LNCAP (cell line): ENCODE measurements at regions not wholly inside any gene's neighbourhood (a gene's known extent, or its start where the extent isn't known, plus 50 kb on each side); places are given as distances from the start of the nearest gene placed in this dataset.

ENCODE experiments used
- TF ChIP-seq, protein P1 (sequence below): fragments of 450-650 bp; IDR thresholded peaks from 2 replicates; pipeline ENCODE4 v1.5.1; 2017; ENCODE audit warnings: mild to moderate bottlenecking

DNA sequence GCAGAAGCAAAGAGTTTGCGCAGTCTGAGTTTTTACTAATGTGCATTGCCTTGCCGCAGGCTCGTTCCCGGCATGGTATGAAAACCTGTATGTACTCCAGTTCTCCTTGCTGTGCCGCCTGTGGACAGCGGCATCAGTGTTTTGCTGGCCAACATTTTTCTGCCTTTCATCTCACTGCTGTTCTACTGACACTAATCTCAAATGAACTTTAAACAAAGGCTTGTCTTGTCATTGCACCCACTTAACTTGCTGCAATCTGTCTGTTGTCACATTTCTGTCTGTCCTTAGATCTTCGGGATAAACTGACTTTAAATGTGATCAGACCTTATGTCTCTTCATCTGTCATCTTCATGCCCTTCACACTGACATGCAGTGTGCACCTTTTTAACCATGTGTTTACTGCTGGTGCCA is 71.7 kb upstream of the ZNRF2 start:
- TF ChIP-seq, protein P1, sequence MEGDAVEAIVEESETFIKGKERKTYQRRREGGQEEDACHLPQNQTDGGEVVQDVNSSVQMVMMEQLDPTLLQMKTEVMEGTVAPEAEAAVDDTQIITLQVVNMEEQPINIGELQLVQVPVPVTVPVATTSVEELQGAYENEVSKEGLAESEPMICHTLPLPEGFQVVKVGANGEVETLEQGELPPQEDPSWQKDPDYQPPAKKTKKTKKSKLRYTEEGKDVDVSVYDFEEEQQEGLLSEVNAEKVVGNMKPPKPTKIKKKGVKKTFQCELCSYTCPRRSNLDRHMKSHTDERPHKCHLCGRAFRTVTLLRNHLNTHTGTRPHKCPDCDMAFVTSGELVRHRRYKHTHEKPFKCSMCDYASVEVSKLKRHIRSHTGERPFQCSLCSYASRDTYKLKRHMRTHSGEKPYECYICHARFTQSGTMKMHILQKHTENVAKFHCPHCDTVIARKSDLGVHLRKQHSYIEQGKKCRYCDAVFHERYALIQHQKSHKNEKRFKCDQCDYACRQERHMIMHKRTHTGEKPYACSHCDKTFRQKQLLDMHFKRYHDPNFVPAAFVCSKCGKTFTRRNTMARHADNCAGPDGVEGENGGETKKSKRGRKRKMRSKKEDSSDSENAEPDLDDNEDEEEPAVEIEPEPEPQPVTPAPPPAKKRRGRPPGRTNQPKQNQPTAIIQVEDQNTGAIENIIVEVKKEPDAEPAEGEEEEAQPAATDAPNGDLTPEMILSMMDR = no peak

DNA sequence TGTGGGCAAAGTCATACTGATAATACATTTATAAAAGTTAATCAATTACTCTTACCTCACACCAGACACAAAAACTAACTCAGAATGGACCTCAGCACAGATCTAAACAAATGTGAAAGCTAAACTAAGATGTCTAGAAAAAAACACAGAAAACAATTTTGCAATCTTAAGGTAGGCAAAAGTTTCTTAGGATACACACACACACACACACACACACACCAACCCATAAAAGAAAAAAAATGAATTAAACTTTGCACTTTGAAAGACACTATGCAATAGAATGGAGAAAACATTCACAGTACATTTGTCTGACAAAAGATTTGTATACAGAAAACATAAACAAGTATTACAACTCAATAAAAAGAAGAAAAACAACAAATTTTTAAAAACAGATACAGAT is 70.8 kb upstream of the ZNRF2 start:
- TF ChIP-seq, protein P1 = no peak

DNA sequence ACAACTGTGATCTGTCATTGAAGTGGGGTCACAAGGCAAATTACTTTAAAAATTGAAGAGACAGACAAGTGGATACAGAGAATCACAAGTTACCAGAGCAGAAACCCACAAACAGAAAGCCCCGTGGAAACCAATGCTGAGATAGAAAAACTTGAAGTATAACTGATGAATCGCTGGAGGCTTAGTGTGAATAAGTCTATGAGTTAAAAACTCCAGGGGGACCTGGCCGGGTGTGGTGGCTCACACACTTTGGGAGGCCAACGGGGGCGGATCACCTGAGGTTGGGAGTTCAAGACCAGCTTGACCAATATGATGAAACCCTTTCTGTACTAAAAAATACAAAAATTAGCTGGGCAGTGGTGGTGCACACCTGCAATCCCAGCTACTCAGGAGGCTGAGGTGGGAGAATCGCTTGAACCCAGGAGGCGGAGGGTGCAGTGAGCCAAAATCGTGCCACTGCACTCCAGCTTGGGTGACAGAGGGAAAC is 69.7 kb upstream of the ZNRF2 start:
- TF ChIP-seq, protein P1 = no peak

DNA sequence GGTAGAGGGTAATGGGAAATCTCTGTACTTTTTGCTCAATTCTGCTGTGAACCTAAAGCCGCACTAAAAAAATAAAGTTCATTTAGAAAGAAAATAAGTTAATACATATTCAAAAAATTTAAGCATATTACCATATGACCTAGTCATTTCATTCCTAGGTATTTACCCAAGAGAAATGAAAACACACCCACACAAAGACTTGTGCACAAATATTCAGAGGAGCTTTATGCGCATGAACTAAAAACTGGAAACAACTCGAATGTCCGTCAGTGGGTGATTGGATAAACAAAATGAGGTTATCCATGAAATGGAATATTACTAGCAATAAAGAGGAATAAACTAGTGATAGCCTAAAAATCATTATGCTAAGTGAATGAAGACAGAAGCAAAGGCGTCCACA is 62.6 kb upstream of the ZNRF2 start:
- TF ChIP-seq, protein P1 = no peak

DNA sequence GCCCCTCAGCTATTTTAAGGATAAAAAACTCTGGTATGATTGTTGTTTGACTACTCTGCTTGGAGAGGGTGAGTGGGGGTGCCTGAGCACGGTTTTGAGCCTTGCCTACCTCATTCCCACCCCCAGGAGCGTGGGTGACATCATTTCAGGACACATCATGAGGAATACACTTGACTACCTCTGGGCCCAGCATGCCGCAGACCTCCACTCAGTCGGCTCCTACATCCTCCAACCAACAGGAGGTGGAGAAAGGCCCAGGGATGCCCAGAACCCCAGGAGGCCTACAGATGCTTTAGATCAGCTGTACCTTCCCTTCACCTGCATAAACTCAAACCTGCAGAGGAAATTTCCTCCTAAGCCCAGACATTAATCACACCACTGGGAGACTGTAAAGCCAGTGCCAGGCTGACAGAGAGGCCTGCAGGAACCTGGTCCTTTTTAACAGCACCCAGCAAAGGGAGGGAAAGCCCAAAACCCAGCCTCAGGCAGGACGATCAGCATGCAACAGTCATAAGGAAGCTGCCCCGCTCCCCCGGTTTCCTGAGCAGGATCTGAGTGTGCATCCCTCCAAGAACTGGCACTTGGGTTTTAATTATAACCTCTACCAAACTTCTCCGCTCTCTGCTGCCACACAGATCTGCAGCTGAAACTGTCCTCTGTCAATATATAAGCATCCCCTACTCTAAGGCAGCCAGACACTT is 61.7 kb upstream of the ZNRF2 start:
- TF ChIP-seq, protein P1 = no peak

DNA sequence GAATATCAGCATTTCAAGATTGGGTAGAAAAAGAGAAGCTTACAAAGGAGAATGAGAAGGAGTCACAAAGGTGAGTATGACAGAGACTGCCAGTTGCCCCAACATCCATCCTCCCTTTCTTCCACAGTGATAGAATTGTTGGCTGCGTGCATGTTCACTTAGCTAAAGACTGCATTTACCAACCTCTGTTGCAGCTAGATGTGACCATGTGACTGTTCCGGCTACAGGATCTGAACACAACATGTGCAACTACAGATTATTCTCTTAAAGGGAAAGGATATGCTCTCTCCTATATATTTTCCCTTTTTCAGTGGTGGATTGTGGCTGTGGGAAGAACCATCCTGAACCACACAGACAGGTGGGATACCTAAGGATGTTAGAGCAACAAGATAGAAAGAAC is 60.5 kb upstream of the ZNRF2 start:
- TF ChIP-seq, protein P1 = no peak

DNA sequence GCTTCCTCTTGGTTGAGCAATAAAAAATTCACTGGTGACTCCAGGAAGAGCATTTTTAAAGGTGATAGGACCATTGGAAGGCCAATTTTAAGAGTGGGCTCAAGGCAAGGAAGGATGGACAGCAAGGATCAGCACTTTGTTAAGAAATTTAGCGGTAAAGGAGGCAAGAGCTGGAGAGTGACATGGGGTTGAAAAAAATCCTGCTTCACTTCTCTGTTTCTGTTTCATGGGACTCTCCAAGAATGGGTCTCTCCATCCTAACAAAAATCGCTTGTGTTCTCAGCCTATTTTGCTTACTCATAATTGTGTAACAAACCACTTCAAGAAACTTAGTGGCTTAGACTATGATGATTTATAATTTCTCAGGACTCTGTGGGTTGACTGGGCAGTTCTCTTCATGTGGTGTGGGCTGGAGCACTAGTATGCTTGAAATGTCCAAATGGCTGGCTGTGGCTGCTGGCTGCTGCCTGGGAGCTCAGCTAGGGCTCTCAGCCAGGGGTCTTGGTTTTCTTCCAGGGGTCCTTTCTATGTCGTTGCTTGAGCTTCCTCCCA is 59.8 kb upstream of the ZNRF2 start:
- TF ChIP-seq, protein P1 = no peak
